ENCODE measurements at regions not wholly inside any gene's neighbourhood (a gene's known extent, or its start where the extent isn't known, plus 50 kb on each side); places are given as distances from the start of the nearest gene placed in this dataset.
A peak's percentile ranks its signal among the peaks of the same experiment; 100 is the strongest.

DNA sequence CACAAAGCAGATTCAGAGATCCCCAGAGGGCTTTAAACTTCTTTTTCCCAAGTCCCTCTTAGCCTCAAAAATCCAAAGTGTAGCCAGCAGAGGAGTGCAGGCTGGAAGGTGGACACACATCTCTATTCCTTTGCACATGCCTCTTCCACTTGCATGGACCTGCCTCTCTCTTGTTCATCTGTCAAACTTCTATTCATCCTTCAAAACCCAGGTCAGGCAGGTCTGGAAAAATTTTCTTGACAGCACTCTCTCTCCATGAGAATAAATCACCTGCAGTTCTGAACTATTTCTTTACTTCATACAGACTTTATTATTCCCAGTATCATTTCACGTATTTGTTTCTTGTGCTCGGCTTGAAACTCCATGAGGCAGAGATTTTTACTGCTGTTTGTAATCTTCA is 127.5 kb downstream of the SS18 start:
- H3K27ac Mint-ChIP-seq: no peak overlapping the region
- no peaks in the 10 kb centered on the region for H3K9me3 Mint-ChIP-seq
- no peak overlapping the region for H3K4me3 Mint-ChIP-seq
- H3K36me3 Mint-ChIP-seq: no peaks in the 10 kb centered on the region
- DNase-seq: no peak
- peaks cover 8 to 22% of the 10 kb centered on the region in 2 donors for H3K27me3 Mint-ChIP-seq
- no peaks in the 10 kb centered on the region for H3K4me1 Mint-ChIP-seq
- no peak for ATAC-seq (replicated peaks)

DNA sequence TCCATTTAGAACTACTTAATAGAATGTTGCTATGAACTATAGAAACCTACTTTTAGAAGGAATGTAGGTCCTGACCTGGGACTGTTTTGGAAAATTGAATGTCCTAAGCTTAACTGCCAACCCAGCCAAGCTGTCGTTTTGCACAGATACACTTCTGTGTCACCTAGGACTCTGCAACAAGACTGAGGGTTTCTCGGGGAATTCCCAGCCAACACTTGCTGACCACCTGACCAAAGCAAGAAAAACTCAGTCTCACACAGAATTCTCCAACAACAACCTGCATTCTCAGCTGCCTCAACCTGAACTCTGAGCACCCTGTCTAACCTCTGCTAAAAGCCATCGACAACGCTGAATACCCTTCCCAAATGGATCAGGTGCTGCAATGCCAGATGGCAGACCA is 128.2 kb downstream of the SS18 start:
- Mint-ChIP-seq H3K36me3 (no peaks in the 10 kb centered on the region), H3K4me3 (no peak overlapping the region), H3K4me1 (no peaks in the 10 kb centered on the region), H3K9me3 (no peaks in the 10 kb centered on the region), H3K27me3 (peaks cover 8 to 22% of the 10 kb centered on the region in 2 donors), H3K27ac (no peak overlapping the region)
- no peak for DNase-seq
- no peak for ATAC-seq (replicated peaks)

GRCh38 chr18:25957017-25957416 is 133.4 kb downstream of the SS18 start:
- DNase-seq (no peak), ATAC-seq (replicated peaks) (no peak)
- Mint-ChIP-seq H3K9me3 (no peaks in the 10 kb centered on the region), H3K27me3 (peaks cover 0 to 6% of the 10 kb centered on the region in 2 donors), H3K4me1 (no peaks in the 10 kb centered on the region), H3K4me3 (no peak overlapping the region), H3K27ac (no peak overlapping the region), H3K36me3 (no peaks in the 10 kb centered on the region)

DNA sequence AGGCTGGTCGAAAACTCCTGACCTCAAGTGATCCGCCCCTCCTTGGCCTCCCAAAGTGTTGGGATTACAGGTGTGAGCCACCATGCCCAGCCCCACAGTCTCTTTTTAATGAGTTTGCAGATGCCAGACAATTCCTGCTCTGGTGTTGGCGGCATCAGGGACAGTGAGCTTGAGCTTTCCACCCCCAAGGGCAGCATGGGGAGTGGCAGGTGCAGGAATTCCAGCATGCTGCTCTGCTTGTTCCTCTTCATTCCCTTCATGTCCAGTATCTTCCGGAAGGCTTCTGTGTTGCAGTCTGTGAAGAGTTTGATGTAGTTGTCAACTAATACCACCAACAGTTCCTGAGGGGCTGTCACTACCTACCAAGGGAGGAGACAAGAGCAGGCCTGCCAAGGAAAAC is 137.3 kb downstream of the SS18 start:
- Mint-ChIP-seq H3K4me3 (no peak overlapping the region), H3K9me3 (no peaks in the 10 kb centered on the region), H3K27me3 (no peaks in the 10 kb centered on the region), H3K27ac (no peak overlapping the region), H3K36me3 (no peaks in the 10 kb centered on the region), H3K4me1 (no peaks in the 10 kb centered on the region)
- ATAC-seq (replicated peaks) (no peak), DNase-seq (no peak)

DNA sequence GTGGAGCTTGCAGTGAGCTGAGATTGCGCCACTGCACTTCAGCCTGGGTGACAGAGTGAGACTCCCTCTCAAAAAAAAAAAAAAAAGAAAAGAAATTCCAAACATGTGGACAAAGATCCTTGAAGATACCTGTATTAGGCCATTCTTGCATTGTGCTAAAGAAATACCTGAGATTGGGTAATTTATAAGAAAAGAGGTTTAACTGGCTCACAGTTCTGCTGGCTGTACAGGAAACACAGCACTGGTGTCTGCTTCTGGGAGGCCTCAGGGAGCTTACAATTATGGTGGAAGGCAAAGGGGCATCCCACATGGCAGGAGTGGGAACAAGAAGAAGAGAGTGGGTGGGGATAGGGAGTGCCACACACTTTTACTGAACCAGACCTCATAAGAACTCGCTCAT is 140.1 kb downstream of the SS18 start:
- Mint-ChIP-seq H3K27ac (no peak overlapping the region), H3K4me3 (no peak overlapping the region), H3K36me3 (no peaks in the 10 kb centered on the region), H3K27me3 (no peaks in the 10 kb centered on the region), H3K9me3 (peaks cover 0 to 2% of the 10 kb centered on the region in 2 donors), H3K4me1 (no peaks in the 10 kb centered on the region)
- DNase-seq: no peak
- ATAC-seq (replicated peaks): no peak

DNA sequence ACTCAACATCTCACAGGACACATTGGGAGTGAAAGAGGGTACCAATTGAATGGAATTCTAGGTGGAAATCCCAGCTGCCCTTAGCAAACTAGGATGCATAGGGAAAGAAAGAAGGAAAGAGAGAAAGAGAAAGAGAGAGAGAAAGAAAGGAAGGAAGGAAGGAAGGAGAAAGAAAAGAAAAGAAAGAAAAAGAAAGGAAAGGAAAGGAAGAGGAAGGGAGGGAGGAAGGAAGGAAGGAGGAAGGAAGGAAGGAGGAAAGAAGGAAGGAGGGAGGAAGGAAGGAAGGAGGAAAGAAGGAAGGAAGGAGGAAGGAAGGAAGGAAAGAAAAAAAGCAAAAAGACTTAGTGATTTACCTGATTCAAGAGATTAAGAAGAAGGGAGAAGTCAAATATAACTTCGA is 143.9 kb downstream of the SS18 start:
- DNase-seq (no peak), ATAC-seq (replicated peaks) (no peak)
- Mint-ChIP-seq H3K4me3 (no peak overlapping the region), H3K27me3 (no peaks in the 10 kb centered on the region), H3K4me1 (no peaks in the 10 kb centered on the region), H3K9me3 (peaks cover 0 to 2% of the 10 kb centered on the region in 2 donors), H3K36me3 (no peaks in the 10 kb centered on the region), H3K27ac (no peak overlapping the region)

- no peaks in the 10 kb centered on the region for H3K4me1 Mint-ChIP-seq
- no peak overlapping the region for H3K27ac Mint-ChIP-seq
Observed at GRCh38 chr18:25935356-25935755, 155.1 kb downstream of the SS18 start.

GRCh38 chr18:25931126-25931525 is 159.3 kb downstream of the SS18 start:
- no peak overlapping the region for H3K27ac Mint-ChIP-seq
- no peak for ATAC-seq (replicated peaks)
- peaks cover 0 to 1% of the 10 kb centered on the region in 2 donors for H3K9me3 Mint-ChIP-seq
- no peaks in the 10 kb centered on the region for H3K27me3 Mint-ChIP-seq
- H3K4me3 Mint-ChIP-seq: no peak overlapping the region
- no peak for DNase-seq
- no peaks in the 10 kb centered on the region for H3K36me3 Mint-ChIP-seq
- no peaks in the 10 kb centered on the region for H3K4me1 Mint-ChIP-seq

More at GRCh38 chr18:25935356-25935755, 155.1 kb downstream of the SS18 start:
- H3K9me3 Mint-ChIP-seq: peaks cover 0 to 1% of the 10 kb centered on the region in 2 donors
- H3K4me3 Mint-ChIP-seq: no peak overlapping the region
- DNase-seq (no peak), ATAC-seq (replicated peaks) (no peak)
- H3K36me3 Mint-ChIP-seq: no peaks in the 10 kb centered on the region
- peaks cover 7% of the 10 kb centered on the region in 2 donors for H3K27me3 Mint-ChIP-seq

GRCh38 chr18:25929787-25930186 is 160.6 kb downstream of the SS18 start:
- Mint-ChIP-seq H3K27me3 (no peaks in the 10 kb centered on the region), H3K9me3 (no peaks in the 10 kb centered on the region), H3K36me3 (no peaks in the 10 kb centered on the region), H3K4me3 (no peak overlapping the region), H3K27ac (no peak overlapping the region), H3K4me1 (no peaks in the 10 kb centered on the region)
- no peak for ATAC-seq (replicated peaks)
- no peak for DNase-seq

- H3K36me3 Mint-ChIP-seq: no peaks in the 10 kb centered on the region
- no peak for ATAC-seq (replicated peaks)
- peaks cover 0 to 7% of the 10 kb centered on the region in 2 donors for H3K27me3 Mint-ChIP-seq
- peaks cover 0 to 2% of the 10 kb centered on the region in 2 donors for H3K9me3 Mint-ChIP-seq
- H3K27ac Mint-ChIP-seq: no peak overlapping the region
- no peak for DNase-seq
- no peaks in the 10 kb centered on the region for H3K4me1 Mint-ChIP-seq
- no peak overlapping the region for H3K4me3 Mint-ChIP-seq
Observed at GRCh38 chr18:25927830-25928229, 162.6 kb downstream of the SS18 start.

DNA sequence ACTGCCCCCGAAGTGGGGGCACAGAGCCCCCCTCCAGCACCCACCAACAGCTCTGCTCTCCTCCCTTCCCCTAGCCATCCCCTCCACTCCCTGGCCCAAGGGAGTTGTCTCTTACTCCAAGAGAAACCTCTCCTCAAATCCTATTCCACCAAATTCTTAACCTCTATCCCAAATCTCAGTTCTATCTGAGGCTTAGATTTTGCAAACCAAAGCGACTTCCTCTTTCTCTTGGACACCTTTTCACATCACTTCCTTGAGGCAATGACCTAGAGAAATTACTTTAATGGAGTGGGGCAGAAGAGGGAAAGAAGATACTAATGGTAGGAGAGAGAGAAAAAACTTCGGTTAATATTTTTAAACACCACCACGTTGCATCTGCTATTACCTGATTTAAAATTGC is 167.2 kb downstream of the SS18 start:
- Mint-ChIP-seq H3K9me3 (peaks cover 0 to 2% of the 10 kb centered on the region in 2 donors), H3K27me3 (peaks cover 0 to 7% of the 10 kb centered on the region in 2 donors), H3K4me1 (no peaks in the 10 kb centered on the region), H3K4me3 (no peak overlapping the region), H3K27ac (no peak overlapping the region), H3K36me3 (no peaks in the 10 kb centered on the region)
- DNase-seq (no peak), ATAC-seq (replicated peaks) (no peak)

- ATAC-seq (replicated peaks) (peak; percentile 59 to 65), DNase-seq (peak; percentile 14)
- Mint-ChIP-seq H3K27ac (no peak overlapping the region), H3K9me3 (peaks cover 0 to 2% of the 10 kb centered on the region in 2 donors), H3K36me3 (no peaks in the 10 kb centered on the region), H3K4me1 (peaks cover 0 to 2% of the 10 kb centered on the region in 2 donors), H3K27me3 (peaks cover 5 to 17% of the 10 kb centered on the region in 2 donors), H3K4me3 (no peak overlapping the region)
Observed at GRCh38 chr18:25921677-25922421, 168.6 kb downstream of the SS18 start.

- peaks cover 12 to 14% of the 10 kb centered on the region in 2 donors for H3K27me3 Mint-ChIP-seq
- H3K27ac Mint-ChIP-seq: no peak overlapping the region
- H3K4me3 Mint-ChIP-seq: no peak overlapping the region
- ATAC-seq (replicated peaks) (no peak), DNase-seq (no peak)
- no peaks in the 10 kb centered on the region for H3K36me3 Mint-ChIP-seq
- peaks cover 0 to 2% of the 10 kb centered on the region in 2 donors for H3K4me1 Mint-ChIP-seq
- no peaks in the 10 kb centered on the region for H3K9me3 Mint-ChIP-seq
Observed at GRCh38 chr18:25915907-25916306, 174.5 kb downstream of the SS18 start.

GRCh38 chr18:25898965-25899364 is 191.4 kb downstream of the SS18 start:
- Mint-ChIP-seq H3K4me3 (no peak overlapping the region), H3K4me1 (peaks cover 0 to 6% of the 10 kb centered on the region in 2 donors), H3K36me3 (no peaks in the 10 kb centered on the region), H3K9me3 (no peaks in the 10 kb centered on the region), H3K27ac (no peak overlapping the region), H3K27me3 (peaks cover 0 to 12% of the 10 kb centered on the region in 2 donors)
- DNase-seq (no peak), ATAC-seq (replicated peaks) (no peak)

DNA sequence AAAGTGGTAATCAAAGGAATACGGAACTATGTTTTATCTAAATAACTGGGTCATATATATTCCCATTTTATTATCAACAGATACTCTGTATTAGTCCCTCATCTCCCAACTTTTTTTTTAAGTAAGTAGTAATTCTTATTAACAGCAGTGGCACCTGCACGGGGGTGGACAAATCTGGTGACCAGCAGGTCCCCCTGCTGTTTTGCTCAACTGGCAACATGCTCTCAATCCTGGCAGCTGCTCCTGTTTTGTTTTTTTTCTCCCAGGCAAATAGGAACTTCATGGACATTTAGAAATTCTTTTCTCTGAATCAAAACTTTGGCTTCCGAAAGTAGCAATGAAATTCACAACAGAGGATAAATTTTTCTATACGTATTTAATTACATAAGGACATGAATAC is 193.5 kb downstream of the SS18 start:
- Mint-ChIP-seq H3K27ac (no peak overlapping the region), H3K9me3 (no peaks in the 10 kb centered on the region), H3K36me3 (no peaks in the 10 kb centered on the region), H3K4me1 (peaks cover 0 to 6% of the 10 kb centered on the region in 2 donors), H3K4me3 (no peak overlapping the region), H3K27me3 (peaks cover 0 to 12% of the 10 kb centered on the region in 2 donors)
- DNase-seq: no peak
- no peak for ATAC-seq (replicated peaks)
